ENCODE measurements at regions not wholly inside any gene's neighbourhood (a gene's known extent, or its start where the extent isn't known, plus 50 kb on each side); places are given as distances from the start of the nearest gene placed in this dataset.

- TF ChIP-seq CTCF (IDR thresholded peaks at IDR 0.05 in 4 of 5, conservative IDR thresholded peaks at IDR 0.05 in 1 of 5) (no peak), POLR2A (IDR thresholded peaks at IDR 0.05) (no peak)
Observed at GRCh38 chr18:46398005-46398404, 259.0 kb downstream of the LOXHD1 start.
